A549 (cell line): ENCODE measurements at regions not wholly inside any gene's neighbourhood (a gene's known extent, or its start where the extent isn't known, plus 50 kb on each side); places are given as distances from the start of the nearest gene placed in this dataset.

Experiments
- GATA3 ChIP-seq: IDR thresholded peaks from 2 replicates; pipeline ENCODE4 v1.6.1; 2012; ENCODE audit warnings: borderline replicate concordance
- HOXB13 ChIP-seq: fragments of 250-450 bp; sonication (Bioruptor Pico); IDR thresholded peaks from 2 replicates; pipeline ENCODE4 v1.5.0; 2020; ENCODE audit warnings: low read depth, mild to moderate bottlenecking, moderate library complexity
- POLR2A ChIP-seq: IDR thresholded peaks from 2 replicates; pipeline ENCODE4 v1.6.1; 2012; ENCODE audit warnings: mild to moderate bottlenecking, low read length
- TF ChIP-seq, protein P1 (sequence below): fragments of >200 bp; sonication (Bioruptor Twin); formaldehyde crosslinking; IDR thresholded peaks from 3 replicates; pipeline ENCODE4 v1.5.1; 2016

DNA sequence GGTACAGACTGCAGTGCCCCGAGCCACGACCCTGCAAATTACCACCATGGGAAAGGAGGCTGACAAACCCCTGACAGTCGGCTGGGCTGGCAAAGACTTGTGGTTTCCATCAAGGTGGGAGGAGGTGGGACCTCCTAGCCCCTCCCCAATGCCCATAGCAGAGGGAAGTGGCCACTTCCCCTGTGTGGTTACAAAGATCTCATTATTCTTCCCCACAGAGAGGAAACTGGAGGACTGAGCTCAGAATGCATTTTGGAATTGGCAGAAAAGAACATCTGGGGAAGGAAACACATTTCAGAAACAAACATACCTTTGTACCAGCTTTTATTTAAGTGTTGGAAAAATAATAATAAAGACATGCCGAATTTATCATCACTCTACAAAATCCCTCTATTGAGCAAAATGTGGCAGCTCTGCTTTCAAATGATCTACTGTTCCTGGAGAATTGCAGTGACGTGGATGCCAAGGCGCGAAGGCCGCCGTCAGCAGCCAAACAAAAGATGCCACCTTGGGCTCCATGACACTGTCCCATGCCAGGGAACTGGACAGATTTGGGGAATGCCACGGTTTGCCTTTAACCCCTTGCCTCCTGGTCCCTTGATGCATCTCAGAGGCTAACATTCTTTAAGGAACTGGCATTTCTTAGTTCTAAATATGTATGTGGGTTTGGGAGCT lies 169.6 kb downstream of the CRYBB2 start:
- TF ChIP-seq, protein P1, sequence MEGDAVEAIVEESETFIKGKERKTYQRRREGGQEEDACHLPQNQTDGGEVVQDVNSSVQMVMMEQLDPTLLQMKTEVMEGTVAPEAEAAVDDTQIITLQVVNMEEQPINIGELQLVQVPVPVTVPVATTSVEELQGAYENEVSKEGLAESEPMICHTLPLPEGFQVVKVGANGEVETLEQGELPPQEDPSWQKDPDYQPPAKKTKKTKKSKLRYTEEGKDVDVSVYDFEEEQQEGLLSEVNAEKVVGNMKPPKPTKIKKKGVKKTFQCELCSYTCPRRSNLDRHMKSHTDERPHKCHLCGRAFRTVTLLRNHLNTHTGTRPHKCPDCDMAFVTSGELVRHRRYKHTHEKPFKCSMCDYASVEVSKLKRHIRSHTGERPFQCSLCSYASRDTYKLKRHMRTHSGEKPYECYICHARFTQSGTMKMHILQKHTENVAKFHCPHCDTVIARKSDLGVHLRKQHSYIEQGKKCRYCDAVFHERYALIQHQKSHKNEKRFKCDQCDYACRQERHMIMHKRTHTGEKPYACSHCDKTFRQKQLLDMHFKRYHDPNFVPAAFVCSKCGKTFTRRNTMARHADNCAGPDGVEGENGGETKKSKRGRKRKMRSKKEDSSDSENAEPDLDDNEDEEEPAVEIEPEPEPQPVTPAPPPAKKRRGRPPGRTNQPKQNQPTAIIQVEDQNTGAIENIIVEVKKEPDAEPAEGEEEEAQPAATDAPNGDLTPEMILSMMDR = no peak
- TF ChIP-seq POLR2A (no peak), HOXB13 (CRISPR knock-in tag) (no peak), GATA3 (no peak)
